Keratinocyte (primary cell): ENCODE measurements at regions not wholly inside any gene's neighbourhood (a gene's known extent, or its start where the extent isn't known, plus 50 kb on each side); places are given as distances from the start of the nearest gene placed in this dataset.

Experiments used
- EZH2 ChIP-seq: IDR thresholded peaks from one replicate; pipeline ENCODE4 v1.6.1; 2012; ENCODE audit warnings: inconsistent platforms, mild to moderate bottlenecking, low read length, moderate library complexity
- TF ChIP-seq, protein P1 (sequence below), 3 experiments: IDR thresholded peaks in 1 of 3; conservative IDR thresholded peaks in 1 of 3; optimal IDR thresholded peaks in 1 of 3; 2 replicates in 2 of 3; 3 replicates in 1 of 3; pipeline versions ENCODE3 to v1.5.1; 2011; ENCODE audit warnings: low read length in 3 of 3, mild to moderate bottlenecking in 3 of 3, moderate library complexity in 2 of 3, control low read depth in 1 of 3, inconsistent platforms in 1 of 3; ENCODE audit not compliant: insufficient read depth in 2 of 3; ENCODE audit errors: extremely low read depth in 1 of 3

DNA sequence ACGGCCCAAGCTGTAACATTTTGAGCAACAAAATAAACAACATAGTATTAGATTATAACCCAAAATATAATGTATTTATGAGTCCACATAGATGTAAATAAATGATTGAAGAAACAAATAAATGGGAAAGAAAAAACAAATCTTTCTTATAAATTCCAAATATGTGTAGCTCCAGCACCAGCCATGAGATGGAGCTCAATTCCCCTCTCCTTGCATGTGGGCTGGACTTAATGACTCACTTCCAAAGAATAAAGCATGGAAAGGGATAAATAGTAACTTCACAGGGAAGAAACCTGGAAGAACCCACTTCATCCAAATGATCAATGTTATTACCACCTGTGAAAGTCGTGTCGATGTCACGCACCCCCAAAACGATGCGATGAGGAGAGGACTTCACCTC, 158.8 kb downstream of the RPAP3 start:
- TF ChIP-seq, protein P1, sequence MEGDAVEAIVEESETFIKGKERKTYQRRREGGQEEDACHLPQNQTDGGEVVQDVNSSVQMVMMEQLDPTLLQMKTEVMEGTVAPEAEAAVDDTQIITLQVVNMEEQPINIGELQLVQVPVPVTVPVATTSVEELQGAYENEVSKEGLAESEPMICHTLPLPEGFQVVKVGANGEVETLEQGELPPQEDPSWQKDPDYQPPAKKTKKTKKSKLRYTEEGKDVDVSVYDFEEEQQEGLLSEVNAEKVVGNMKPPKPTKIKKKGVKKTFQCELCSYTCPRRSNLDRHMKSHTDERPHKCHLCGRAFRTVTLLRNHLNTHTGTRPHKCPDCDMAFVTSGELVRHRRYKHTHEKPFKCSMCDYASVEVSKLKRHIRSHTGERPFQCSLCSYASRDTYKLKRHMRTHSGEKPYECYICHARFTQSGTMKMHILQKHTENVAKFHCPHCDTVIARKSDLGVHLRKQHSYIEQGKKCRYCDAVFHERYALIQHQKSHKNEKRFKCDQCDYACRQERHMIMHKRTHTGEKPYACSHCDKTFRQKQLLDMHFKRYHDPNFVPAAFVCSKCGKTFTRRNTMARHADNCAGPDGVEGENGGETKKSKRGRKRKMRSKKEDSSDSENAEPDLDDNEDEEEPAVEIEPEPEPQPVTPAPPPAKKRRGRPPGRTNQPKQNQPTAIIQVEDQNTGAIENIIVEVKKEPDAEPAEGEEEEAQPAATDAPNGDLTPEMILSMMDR (optimal IDR thresholded peaks at IDR 0.05 in 1 of 3, IDR thresholded peaks at IDR 0.05 in 1 of 3, conservative IDR thresholded peaks at IDR 0.05 in 1 of 3; ENCODE audit: extremely low read depth in 1 of 3, insufficient read depth in 2 of 3, low read length in 3 of 3): peak; percentile 43 to 62 (median 56)
- no peak for TF ChIP-seq EZH2
